HEK293T (cell line): ENCODE measurements at regions not wholly inside any gene's neighbourhood (a gene's known extent, or its start where the extent isn't known, plus 50 kb on each side); places are given as distances from the start of the nearest gene placed in this dataset.

Experiments used
- CTCF ChIA-PET: fragments of 350-600 bp; formaldehyde crosslinking; extraction: SDS; loops from one replicate; lab custom pipeline; 2021; ENCODE audit warnings: antibody characterized with exemption, inconsistent platforms; lab: Yijun Ruan, JAX
- POLR2A ChIA-PET: fragments of 350-600 bp; formaldehyde crosslinking; extraction: SDS; loops from one replicate; lab custom pipeline; 2020; ENCODE audit warnings: antibody characterized with exemption, inconsistent platforms; lab: Yijun Ruan, JAX
- DNase-seq: peaks from one replicate; pipeline ENCODE4 v3.0.0; 2012; ENCODE audit warnings: mixed read lengths; ENCODE audit errors: extremely low spot score
- ARNT ChIP-seq: fragments of 450-650 bp; IDR thresholded peaks from 2 replicates; pipeline ENCODE4 v1.6.1; 2017; ENCODE audit warnings: mild to moderate bottlenecking
- BHLHE40 ChIP-seq: fragments of 450-650 bp; IDR thresholded peaks from 2 replicates; pipeline ENCODE4 v1.6.1; 2016; ENCODE audit warnings: mild to moderate bottlenecking, moderate library complexity, borderline replicate concordance
- CTBP1 ChIP-seq: fragments of 450-650 bp; IDR thresholded peaks from 2 replicates; pipeline ENCODE4 v1.6.1; 2016; ENCODE audit warnings: borderline replicate concordance
- ELF4 ChIP-seq: fragments of 450-650 bp; IDR thresholded peaks from 2 replicates; pipeline ENCODE4 v1.6.1; 2017; ENCODE audit warnings: antibody characterized with exemption
- FOXA1 ChIP-seq: fragments of 450-650 bp; IDR thresholded peaks from 2 replicates; pipeline ENCODE4 v1.6.1; 2016; ENCODE audit warnings: mild to moderate bottlenecking
- FOXK2 ChIP-seq: fragments of 450-650 bp; IDR thresholded peaks from 2 replicates; pipeline ENCODE4 v1.6.1; 2016; ENCODE audit warnings: mild to moderate bottlenecking
- FOXM1 ChIP-seq: fragments of 450-650 bp; IDR thresholded peaks from 2 replicates; pipeline ENCODE4 v1.6.1; 2017; ENCODE audit warnings: mild to moderate bottlenecking, borderline replicate concordance
- HDGF ChIP-seq: fragments of 450-650 bp; IDR thresholded peaks from 2 replicates; pipeline ENCODE4 v1.6.1; 2017; ENCODE audit warnings: antibody characterized with exemption, borderline replicate concordance
- L3MBTL2 ChIP-seq: fragments of 450-650 bp; conservative IDR thresholded peaks from 2 replicates; pipeline ENCODE4 v1.6.1; 2016; ENCODE audit warnings: mild to moderate bottlenecking
- LEF1 ChIP-seq: fragments of 450-650 bp; IDR thresholded peaks from 2 replicates; pipeline ENCODE4 v1.6.1; 2017; ENCODE audit warnings: mild to moderate bottlenecking, borderline replicate concordance
- NFRKB ChIP-seq: fragments of 450-650 bp; IDR thresholded peaks from 2 replicates; pipeline ENCODE4 v1.6.1; 2016; ENCODE audit warnings: mild to moderate bottlenecking, moderate library complexity
- PKNOX1 ChIP-seq: fragments of 450-650 bp; IDR thresholded peaks from 2 replicates; pipeline ENCODE4 v1.6.1; 2016
- SP1 ChIP-seq: fragments of 450-650 bp; IDR thresholded peaks from 2 replicates; pipeline ENCODE4 v1.6.1; 2017
- SUZ12 ChIP-seq: fragments of 450-650 bp; IDR thresholded peaks from 2 replicates; pipeline ENCODE4 v1.6.1; 2016; ENCODE audit warnings: mild to moderate bottlenecking
- TARDBP ChIP-seq: fragments of 450-650 bp; IDR thresholded peaks from 2 replicates; pipeline ENCODE4 v1.6.1; 2016
- ZNF384 ChIP-seq: fragments of 450-650 bp; IDR thresholded peaks from 2 replicates; pipeline ENCODE4 v1.6.1; 2016

GRCh38 chr14:98280436-98280835 is 991.6 kb downstream of the BCL11B start:
- CTCF ChIA-PET = no interaction called here
- no peak for DNase-seq
- no peak for TF ChIP-seq CTBP1
- TF ChIP-seq FOXK2 = no peak
- TF ChIP-seq ARNT = no peak
- TF ChIP-seq HDGF = no peak
- no peak for TF ChIP-seq SUZ12
- no peak for TF ChIP-seq L3MBTL2
- TF ChIP-seq ZNF384 = no peak
- TF ChIP-seq FOXA1 = no peak

GRCh38 chr14:98288825-98289224 is 983.2 kb downstream of the BCL11B start:
- DNase-seq = no peak
- CTCF ChIA-PET = interaction anchor here (0.6 kb wide), 2 partner anchors 21 to 708 kb away, joined by 5 to 6 read pairs; no protein-coding TSS in a partner anchor
- TF ChIP-seq ZNF384 (no peak), FOXK2 (no peak), LEF1 (no peak), L3MBTL2 (no peak), CTBP1 (no peak), ELF4 (no peak), ARNT (no peak), HDGF (no peak), BHLHE40 (no peak), SP1 (no peak), PKNOX1 (no peak), TARDBP (no peak), SUZ12 (no peak), FOXM1 (no peak), FOXA1 (no peak)
- POLR2A ChIA-PET = no interaction called here

More at GRCh38 chr14:98280436-98280835, 991.6 kb downstream of the BCL11B start:
- POLR2A ChIA-PET = no interaction called here

GRCh38 chr14:98290596-98290995 is 981.4 kb downstream of the BCL11B start:
- no peak for DNase-seq
- TF ChIP-seq ARNT (no peak), ZNF384 (no peak), LEF1 (no peak), SUZ12 (no peak), CTBP1 (no peak), NFRKB (no peak), ELF4 (no peak), FOXK2 (no peak), L3MBTL2 (no peak), TARDBP (no peak), PKNOX1 (no peak), SP1 (no peak)
- ChIA-PET CTCF (no interaction called here), POLR2A (no interaction called here)

- ChIA-PET POLR2A (no interaction called here), CTCF (no interaction called here)
- TF ChIP-seq ARNT = no peak
- DNase-seq = no peak
Measured at GRCh38 chr14:98292191-98292590, 979.8 kb downstream of the BCL11B start.

GRCh38 chr14:98293576-98293975 is 978.4 kb downstream of the BCL11B start:
- no peak for TF ChIP-seq ZNF384
- ChIA-PET CTCF (no interaction called here), POLR2A (no interaction called here)
- no peak for DNase-seq

GRCh38 chr14:98296895-98297294 is 975.1 kb downstream of the BCL11B start:
- ChIA-PET POLR2A (no interaction called here), CTCF (no interaction called here)
- no peak for DNase-seq
- TF ChIP-seq L3MBTL2 (no peak), BHLHE40 (no peak), FOXA1 (no peak), ARNT (no peak), PKNOX1 (no peak), SP1 (no peak), SUZ12 (no peak), ZNF384 (no peak), NFRKB (no peak), CTBP1 (no peak), HDGF (no peak), FOXM1 (no peak), LEF1 (no peak), TARDBP (no peak), FOXK2 (no peak), ELF4 (no peak)

- TF ChIP-seq HDGF = no peak
- no peak for TF ChIP-seq FOXM1
- TF ChIP-seq PKNOX1 = no peak
- TF ChIP-seq BHLHE40 = no peak
- no peak for TF ChIP-seq LEF1
- TF ChIP-seq ZNF384 = no peak
- no peak for TF ChIP-seq SP1
- no peak for TF ChIP-seq ARNT
- no peak for TF ChIP-seq SUZ12
- TF ChIP-seq L3MBTL2 = no peak
- TF ChIP-seq ELF4 = no peak
- no peak for TF ChIP-seq TARDBP
- no peak for TF ChIP-seq FOXA1
- TF ChIP-seq CTBP1 = no peak
- TF ChIP-seq FOXK2 = no peak
- TF ChIP-seq NFRKB = no peak
- ChIA-PET CTCF (interaction anchor here (0.7 kb wide), 1 partner anchor 205 kb away, joined by 3 read pairs; no protein-coding TSS in a partner anchor), POLR2A (no interaction called here)
- no peak for DNase-seq
Measured at GRCh38 chr14:98297567-98297966, 974.4 kb downstream of the BCL11B start.
